ENCODE measurements at regions not wholly inside any gene's neighbourhood (a gene's known extent, or its start where the extent isn't known, plus 50 kb on each side); places are given as distances from the start of the nearest gene placed in this dataset.

GRCh38 chr2:64344999-64345576 lies 108.9 kb upstream of the LGALSL start:
- FAIRE-seq, result no peak

DNA sequence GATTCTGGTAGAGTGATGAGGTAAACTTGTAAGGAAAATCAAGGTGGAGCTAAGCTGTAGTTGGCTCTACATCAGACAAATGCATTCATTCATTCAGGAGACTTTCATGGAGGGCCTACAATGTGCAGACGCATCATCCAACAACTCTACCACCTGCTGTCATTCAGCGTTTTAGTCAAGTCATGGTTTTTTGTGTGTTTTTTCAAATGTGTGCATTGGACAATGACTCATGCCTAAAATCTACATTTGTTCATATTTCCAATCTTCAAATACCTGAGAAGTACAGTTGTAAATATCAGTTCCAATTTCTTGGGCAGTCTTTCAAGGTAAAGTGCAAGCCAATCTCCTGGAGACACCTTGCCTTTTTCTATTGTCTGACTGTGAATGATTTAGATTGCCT lies 108.0 kb upstream of the LGALSL start:
- FAIRE-seq, result no peak

- FAIRE-seq, result no peak
Observed at GRCh38 chr2:64348386-64349130, 105.4 kb upstream of the LGALSL start.

DNA sequence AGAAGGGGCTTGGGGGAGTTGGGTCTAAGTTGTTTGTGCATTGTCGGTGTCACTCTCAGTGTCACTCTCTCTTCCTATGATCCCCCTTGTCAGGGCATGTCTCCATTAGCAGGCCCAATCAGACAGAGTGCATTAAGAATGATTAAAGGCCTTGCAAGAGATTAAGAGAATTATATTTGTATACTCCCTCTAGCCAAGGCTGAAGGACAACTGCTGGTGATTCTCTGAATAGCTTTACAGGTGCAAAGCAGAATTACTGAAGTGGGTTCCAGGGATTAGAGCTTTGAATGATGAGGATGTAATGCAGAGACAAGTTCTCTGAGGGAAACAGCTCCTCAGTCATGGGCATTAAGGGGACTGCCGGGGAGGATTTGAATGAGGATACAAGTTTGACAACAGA lies 104.8 kb upstream of the LGALSL start:
- no peak for FAIRE-seq

DNA sequence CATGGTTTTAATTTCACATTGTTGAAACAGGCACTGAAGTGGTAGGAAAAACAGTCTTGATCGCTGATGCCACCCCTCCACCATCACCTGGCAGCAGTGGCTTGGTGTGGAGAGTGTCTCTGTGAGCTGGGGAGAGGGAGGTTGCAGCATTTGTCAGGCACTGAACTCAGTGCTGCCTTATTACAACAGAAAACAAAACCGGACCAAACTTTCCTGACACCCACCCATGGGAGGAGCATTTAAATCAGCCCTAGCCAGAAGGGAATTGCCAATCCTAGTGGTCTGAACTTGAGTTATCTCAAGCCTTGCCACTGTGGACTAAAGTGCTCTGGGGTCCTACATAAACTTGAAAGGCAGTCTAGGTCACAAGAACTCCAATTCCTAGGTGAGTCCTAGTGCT lies 103.0 kb upstream of the LGALSL start:
- FAIRE-seq, result no peak

DNA sequence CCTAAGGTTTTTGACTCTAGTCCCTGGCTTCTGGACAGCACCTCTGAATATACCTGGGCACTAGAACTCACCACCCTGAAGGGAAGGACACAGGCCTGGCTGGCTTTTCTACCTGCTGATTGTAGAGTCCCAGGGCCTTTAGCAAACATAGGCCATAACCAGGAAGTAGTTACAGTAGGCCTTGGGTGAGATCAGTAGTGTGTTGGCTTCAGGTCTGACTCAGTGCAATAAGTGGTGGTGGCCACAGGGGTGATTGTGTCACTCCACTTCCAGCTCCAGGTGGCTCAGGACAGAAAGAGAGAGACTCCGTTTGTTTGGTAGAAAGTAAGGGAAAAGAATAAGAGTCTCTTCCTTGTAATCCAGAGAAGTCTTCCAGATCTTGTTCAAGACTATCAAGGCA lies 101.7 kb upstream of the LGALSL start:
- no peak for FAIRE-seq

DNA sequence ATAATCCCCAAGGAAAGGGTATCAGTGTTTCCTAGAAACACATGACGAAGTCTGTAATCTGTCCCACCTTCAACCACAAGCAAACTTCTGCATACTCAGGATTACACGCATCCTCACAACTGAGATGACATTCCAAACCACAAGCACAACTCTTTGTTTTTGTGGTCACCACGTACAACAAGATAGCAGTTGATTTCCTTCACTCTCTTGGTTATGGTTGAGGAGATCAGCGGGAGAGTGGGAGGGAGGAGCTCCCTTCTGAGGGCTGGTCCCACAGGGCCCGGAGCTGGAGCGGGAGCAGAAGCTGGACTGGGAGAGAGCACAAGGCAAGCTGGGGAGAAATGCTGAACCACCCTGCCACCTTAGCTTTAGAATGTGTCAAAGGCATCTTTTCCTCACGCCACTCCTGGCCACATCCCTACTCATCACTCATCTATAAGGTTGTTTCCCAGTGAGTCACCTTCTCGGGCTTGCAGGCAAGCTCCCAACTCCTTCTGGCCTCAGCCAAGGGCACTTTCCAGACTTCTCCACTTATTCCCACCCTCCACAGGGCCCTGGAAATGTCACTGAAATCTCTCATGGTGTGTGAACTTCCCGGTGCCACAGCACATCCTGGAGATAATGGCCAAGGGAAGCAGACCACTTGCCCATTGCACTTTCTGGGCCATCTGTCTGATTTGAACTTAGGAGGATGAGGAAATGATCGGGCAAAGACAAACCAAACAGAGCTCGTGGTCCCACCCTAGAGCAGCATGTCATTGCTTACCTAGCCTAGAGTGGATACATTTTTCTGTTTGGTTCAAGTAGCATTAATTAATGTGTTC lies 98.9 kb upstream of the LGALSL start:
- no peak for FAIRE-seq

DNA sequence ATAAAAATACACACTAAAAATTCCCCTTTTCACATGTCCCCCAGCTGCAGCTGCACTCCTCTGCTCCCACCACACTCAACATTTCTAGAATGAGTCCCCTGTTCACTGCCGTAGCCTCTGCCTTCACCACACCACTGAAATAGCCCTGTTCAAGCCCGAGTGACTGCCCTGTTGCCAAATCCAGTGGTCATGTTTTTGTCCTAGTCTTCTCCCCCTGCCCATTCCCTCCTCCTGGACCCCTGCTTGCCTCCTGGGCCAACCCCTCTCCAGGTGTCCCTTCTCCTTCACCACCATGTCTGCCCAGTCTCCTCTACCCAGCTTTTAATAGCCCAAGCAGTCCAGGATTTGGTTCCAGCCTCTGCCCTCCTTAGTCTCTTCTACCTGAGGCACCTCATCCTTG lies 97.1 kb upstream of the LGALSL start:
- no peak for FAIRE-seq

DNA sequence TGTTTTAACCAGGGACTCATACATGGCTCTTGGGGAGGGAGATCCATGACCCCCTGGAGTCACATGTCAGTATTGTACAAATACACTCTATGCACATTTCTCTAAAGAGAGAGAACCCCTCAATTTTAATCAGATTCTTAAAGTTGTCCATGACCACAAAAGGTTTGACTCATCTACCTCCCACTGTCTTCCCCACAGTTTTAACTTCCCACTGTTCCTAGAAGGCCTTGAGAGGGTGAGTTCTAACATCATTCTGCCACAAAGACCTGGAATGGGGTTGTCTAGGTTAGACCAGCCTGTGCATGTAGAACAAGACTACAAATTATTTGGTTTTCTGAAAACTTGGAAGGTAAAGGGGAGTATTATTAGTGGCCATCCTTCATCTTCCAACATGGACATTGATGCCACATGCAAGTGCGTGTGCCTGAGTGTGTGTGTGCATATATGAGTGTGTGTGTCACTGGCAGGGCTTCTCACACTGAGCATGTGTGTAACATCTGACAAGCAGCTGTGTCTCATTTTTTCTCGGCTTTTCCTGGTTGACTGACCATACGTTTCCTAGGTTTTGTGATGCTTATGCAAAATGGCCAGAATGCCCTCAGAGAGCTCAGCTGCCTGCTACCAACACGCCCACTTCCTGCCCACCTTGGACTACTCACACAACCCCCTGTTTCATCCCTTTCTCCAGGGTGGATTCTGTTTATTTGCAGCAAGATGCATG lies 94.6 kb upstream of the LGALSL start:
- no peak for FAIRE-seq

DNA sequence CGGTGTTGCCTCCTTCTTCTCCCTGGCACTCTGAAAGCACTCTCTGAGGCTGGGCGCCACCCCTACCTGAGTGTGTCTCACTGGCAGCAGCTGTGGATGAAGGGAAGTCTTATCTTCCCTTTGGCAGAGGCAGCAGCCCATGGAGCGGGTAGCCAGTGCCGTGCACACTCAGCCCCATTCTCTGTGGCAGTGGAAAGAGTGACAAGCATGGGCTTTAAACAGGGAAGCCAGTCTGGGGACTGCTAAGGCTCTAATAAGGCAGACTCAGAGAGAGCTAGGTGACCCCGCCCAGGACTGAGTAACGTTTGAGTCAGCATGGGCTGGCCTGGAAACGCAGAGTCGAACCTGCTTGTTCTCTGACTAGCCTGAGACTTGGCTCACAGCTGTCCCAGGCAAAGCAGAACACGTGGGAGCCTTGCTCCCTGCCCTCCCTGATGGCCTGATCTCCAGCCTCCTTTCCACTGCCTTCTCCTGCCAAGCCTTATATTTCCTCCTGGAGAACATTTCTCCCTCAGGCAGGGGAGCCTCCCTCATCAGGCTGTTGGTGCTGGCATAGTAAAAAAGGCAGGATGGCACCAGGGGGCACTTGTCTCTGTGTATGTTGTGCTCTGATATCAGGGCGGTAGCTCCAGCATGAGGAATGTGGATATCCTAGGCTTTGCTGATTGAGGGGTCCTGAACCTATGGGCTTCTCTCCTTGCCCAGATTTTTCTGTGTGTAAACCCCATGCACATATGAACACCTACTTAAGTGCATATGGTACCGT lies 93.9 kb upstream of the LGALSL start:
- no peak for FAIRE-seq

DNA sequence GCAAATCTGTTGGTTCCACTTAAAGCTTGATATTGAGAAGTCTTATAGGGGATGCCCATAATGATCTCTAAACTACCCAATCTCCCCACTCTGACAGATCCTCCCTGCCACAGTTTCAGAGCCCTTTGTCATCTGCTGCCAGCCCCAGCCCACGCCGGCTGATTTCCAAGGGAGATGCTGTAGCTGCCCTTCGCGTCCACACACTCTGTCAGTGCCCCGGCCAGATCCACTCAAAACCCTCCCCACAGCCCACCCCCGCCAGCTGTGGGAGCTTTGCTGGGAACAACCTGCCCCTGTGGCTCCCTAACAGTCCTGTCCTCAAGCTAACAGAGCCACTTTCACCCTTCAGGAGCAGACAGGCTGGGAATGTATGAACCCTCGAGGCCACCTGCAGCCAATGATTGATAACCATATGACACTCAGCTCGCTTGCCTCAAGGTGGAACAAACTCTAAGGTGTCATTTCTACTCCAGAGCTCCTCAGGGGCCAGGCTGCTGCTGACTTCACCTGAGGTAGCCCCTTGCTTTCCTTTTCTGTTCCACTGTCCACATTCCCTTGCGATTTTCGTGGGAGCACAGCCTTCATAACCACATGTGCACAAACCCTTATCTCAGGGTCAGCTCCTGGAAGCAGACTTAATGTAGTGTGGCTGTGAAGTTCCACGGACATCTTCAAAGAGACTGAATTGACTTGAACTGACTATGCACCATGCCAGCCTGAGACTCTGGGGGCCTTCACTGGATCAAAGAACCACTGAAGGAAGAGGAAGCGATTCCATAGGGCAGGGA lies 92.6 kb upstream of the LGALSL start:
- FAIRE-seq, result no peak

DNA sequence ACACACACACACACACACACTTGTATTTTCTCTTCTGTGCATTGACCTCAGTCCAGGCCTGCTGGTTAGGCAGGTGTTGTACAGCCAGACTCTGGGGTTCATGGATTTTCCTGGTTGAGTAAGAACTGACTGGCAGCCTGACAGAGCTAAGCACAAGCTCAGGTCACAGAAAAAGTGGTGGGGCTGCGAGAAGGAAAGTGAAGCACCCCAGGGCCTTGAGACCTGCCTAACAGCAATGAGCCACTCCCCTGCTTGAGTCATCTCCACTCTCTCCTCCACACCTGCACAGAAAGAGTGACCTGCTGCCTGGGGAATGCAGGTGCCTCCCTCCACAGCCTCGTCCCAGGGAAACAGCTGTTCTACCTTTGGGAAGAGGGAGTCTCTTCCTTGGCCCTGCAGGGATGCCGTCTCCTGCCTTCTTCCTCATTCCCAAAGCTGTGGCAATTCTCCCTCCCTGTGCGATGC lies 91.4 kb upstream of the LGALSL start:
- FAIRE-seq, result no peak

GRCh38 chr2:64363140-64363539 lies 90.8 kb upstream of the LGALSL start:
- no peak for FAIRE-seq

GRCh38 chr2:64363848-64364247 lies 90.1 kb upstream of the LGALSL start:
- FAIRE-seq, result no peak

GRCh38 chr2:64367444-64368232 lies 86.3 kb upstream of the LGALSL start:
- no peak for FAIRE-seq

GRCh38 chr2:64369706-64370105 lies 84.3 kb upstream of the LGALSL start:
- FAIRE-seq, result no peak

DNA sequence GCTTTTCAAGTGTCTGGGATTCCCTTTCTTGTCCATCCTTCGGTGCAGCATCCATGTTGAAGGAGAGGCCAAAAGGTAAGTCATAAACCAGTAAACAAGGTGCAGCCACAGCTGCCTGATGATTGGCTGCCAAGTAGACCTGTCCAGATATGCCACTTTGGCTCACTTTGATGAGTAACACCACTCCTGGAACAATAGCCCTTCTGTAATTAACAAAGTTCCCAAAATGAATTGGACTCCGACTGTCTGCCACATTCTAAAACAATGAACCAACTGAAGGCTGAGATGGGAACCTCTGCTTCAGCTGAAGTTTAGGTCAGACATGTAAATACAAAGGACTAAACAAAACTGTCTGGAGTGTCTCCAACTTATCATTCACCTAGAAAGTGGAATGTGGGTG lies 82.2 kb upstream of the LGALSL start:
- no peak for FAIRE-seq

DNA sequence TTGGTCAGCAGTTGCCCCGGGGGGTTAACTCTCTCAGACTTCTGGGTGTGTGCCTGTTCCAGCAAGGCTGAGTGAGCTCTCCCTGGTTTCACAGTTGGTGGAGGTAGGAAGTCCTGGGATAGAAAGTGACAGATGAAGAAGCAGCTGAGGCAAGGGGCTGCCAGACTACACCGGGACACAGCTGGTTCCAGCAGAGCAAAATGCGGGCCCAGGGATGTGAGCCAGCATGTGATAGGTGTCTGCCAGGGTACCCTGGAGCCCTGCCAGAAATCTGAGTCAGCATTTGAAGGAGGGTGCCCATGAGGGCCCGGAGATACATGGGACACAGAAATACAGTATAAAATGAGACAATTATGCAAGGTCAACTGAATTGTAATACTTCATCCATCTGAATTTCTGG lies 79.3 kb upstream of the LGALSL start:
- no peak for FAIRE-seq

- FAIRE-seq, result no peak
Observed at GRCh38 chr2:64376926-64377325, 77.0 kb upstream of the LGALSL start.

DNA sequence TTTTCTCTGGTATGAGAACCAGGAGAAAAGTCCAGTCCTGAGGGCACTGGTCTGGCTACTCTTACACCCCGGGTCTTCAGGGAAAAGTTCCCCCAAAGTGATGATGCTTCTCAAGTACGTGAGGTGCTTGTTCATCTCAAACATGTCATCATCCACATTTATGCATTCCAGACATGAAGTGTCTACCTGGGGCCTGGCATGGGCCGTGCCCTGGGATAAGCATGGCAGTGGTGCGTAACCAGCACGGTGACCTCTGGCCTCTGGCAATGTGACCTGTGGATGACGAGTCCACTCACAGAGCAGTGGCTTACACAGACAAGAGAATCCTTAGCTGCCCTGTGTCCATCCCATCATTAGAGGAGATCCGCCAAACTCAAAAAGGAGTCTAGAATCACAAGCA lies 74.8 kb upstream of the LGALSL start:
- FAIRE-seq, result no peak

All from colon (tissue), 2 donors.